Fibroblast of lung (primary cell): ENCODE measurements at regions not wholly inside any gene's neighbourhood (a gene's known extent, or its start where the extent isn't known, plus 50 kb on each side); places are given as distances from the start of the nearest gene placed in this dataset.

Experiments used
- EZH2 ChIP-seq: IDR thresholded peaks from 2 replicates; pipeline ENCODE4 v1.5.1; 2012; ENCODE audit warnings: low read length, control low read depth, mild to moderate bottlenecking; ENCODE audit errors: missing control alignments
- TF ChIP-seq, protein P1 (sequence below), 2 donors: IDR thresholded peaks in 1 of 2; conservative IDR thresholded peaks in 1 of 2; 1 replicate in 1 of 2; 2 replicates in 1 of 2; pipeline ENCODE4 v1.5.1; 2011 to 2012; ENCODE audit warnings: low read length in 2 of 2, control low read depth in 1 of 2, inconsistent platforms in 1 of 2, low read depth in 1 of 2, mild to moderate bottlenecking in 1 of 2

GRCh38 chr2:187206071-187206470, 242.0 kb downstream of the CALCRL start:
- TF ChIP-seq, protein P1, sequence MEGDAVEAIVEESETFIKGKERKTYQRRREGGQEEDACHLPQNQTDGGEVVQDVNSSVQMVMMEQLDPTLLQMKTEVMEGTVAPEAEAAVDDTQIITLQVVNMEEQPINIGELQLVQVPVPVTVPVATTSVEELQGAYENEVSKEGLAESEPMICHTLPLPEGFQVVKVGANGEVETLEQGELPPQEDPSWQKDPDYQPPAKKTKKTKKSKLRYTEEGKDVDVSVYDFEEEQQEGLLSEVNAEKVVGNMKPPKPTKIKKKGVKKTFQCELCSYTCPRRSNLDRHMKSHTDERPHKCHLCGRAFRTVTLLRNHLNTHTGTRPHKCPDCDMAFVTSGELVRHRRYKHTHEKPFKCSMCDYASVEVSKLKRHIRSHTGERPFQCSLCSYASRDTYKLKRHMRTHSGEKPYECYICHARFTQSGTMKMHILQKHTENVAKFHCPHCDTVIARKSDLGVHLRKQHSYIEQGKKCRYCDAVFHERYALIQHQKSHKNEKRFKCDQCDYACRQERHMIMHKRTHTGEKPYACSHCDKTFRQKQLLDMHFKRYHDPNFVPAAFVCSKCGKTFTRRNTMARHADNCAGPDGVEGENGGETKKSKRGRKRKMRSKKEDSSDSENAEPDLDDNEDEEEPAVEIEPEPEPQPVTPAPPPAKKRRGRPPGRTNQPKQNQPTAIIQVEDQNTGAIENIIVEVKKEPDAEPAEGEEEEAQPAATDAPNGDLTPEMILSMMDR (conservative IDR thresholded peaks at IDR 0.05 in 1 of 2, IDR thresholded peaks at IDR 0.05 in 1 of 2; ENCODE audit: low read depth in 1 of 2, low read length in 2 of 2), result no peak
- no peak for TF ChIP-seq EZH2
